Germinal center (tissue), 1 donor: ENCODE measurements at regions not wholly inside any gene's neighbourhood (a gene's known extent, or its start where the extent isn't known, plus 50 kb on each side); places are given as distances from the start of the nearest gene placed in this dataset.

ENCODE experiments used
- DNase-seq: peaks from one replicate; pipeline ENCODE4 v3.0.0; 2012; ENCODE audit warnings: mixed read lengths, low spot score

- DNase-seq = no peak
Measured at GRCh38 chr20:17858450-17859001, 110.1 kb downstream of the SNX5 start.

- DNase-seq = no peak
Measured at GRCh38 chr20:17857639-17858449, 110.8 kb downstream of the SNX5 start.

GRCh38 chr20:17856837-17857605 lies 111.6 kb downstream of the SNX5 start:
- no peak for DNase-seq

GRCh38 chr20:17856024-17856564 lies 112.5 kb downstream of the SNX5 start:
- DNase-seq = peak; percentile 84

- no peak for DNase-seq
Measured at GRCh38 chr20:17854307-17854903, 114.2 kb downstream of the SNX5 start.

- no peak for DNase-seq
Measured at GRCh38 chr20:17852323-17852722, 116.3 kb downstream of the SNX5 start.

- no peak for DNase-seq
Measured at GRCh38 chr20:17850684-17851026, 117.9 kb downstream of the SNX5 start.

- DNase-seq = no peak
Measured at GRCh38 chr20:17849901-17850683, 118.5 kb downstream of the SNX5 start.

- no peak for DNase-seq
Measured at GRCh38 chr20:17849138-17849900, 119.3 kb downstream of the SNX5 start.

GRCh38 chr20:17848249-17849048 lies 120.1 kb downstream of the SNX5 start:
- peak; percentile 79 for DNase-seq

GRCh38 chr20:17845701-17846475 lies 122.7 kb downstream of the SNX5 start:
- DNase-seq = no peak

- DNase-seq = no peak
Measured at GRCh38 chr20:17844549-17845298, 123.9 kb downstream of the SNX5 start.

GRCh38 chr20:17844133-17844429 lies 124.5 kb downstream of the SNX5 start:
- DNase-seq = no peak

GRCh38 chr20:17843246-17844132 lies 125.1 kb downstream of the SNX5 start:
- no peak for DNase-seq

GRCh38 chr20:17841751-17842215 lies 126.8 kb downstream of the SNX5 start:
- DNase-seq = no peak

- DNase-seq = no peak
Measured at GRCh38 chr20:17840423-17840822, 128.2 kb downstream of the SNX5 start.

GRCh38 chr20:17838921-17839320 lies 129.7 kb downstream of the SNX5 start:
- no peak for DNase-seq

GRCh38 chr20:17837179-17837578 lies 131.4 kb downstream of the SNX5 start:
- no peak for DNase-seq
